Lower leg skin (tissue), 3 donors: ENCODE measurements at regions not wholly inside any gene's neighbourhood (a gene's known extent, or its start where the extent isn't known, plus 50 kb on each side); places are given as distances from the start of the nearest gene placed in this dataset.

Experiments
- POLR2A ChIP-seq, 2 donors: fragments of 450-650 bp; IDR thresholded peaks; one replicate each; pipeline ENCODE4 v1.6.1; 2016 to 2017; ENCODE audit warnings: antibody characterized with exemption in 2 of 2, mild to moderate bottlenecking in 1 of 2, moderate library complexity in 1 of 2
- TF ChIP-seq, protein P1 (sequence below), 3 donors: fragments of 450-650 bp; IDR thresholded peaks; one replicate each; pipeline ENCODE4 v1.5.1; 2016; ENCODE audit warnings: antibody characterized with exemption in 3 of 3, mild to moderate bottlenecking in 3 of 3, moderate library complexity in 2 of 3

DNA sequence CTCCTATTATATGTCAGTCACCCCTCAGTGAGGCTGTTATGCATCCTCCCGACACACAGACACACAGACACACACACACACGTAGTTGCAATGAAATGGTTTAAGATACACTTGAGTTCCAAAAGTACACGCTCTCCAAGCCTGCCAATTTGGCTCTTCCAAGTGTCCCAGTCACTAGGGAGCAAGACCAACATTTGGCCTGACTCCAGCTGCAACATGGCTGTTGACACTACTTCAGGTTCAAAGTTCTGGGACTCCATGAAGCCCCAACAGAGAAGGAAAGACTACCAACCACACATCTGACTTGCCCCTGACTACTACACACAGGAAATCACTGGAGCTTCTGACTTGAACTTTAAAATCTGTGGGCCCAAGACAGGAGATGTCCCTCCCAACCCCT lies 128.1 kb upstream of the KCNJ18 start:
- TF ChIP-seq POLR2A (IDR thresholded peaks at IDR 0.05): no peak
- TF ChIP-seq, protein P1, sequence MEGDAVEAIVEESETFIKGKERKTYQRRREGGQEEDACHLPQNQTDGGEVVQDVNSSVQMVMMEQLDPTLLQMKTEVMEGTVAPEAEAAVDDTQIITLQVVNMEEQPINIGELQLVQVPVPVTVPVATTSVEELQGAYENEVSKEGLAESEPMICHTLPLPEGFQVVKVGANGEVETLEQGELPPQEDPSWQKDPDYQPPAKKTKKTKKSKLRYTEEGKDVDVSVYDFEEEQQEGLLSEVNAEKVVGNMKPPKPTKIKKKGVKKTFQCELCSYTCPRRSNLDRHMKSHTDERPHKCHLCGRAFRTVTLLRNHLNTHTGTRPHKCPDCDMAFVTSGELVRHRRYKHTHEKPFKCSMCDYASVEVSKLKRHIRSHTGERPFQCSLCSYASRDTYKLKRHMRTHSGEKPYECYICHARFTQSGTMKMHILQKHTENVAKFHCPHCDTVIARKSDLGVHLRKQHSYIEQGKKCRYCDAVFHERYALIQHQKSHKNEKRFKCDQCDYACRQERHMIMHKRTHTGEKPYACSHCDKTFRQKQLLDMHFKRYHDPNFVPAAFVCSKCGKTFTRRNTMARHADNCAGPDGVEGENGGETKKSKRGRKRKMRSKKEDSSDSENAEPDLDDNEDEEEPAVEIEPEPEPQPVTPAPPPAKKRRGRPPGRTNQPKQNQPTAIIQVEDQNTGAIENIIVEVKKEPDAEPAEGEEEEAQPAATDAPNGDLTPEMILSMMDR (IDR thresholded peaks at IDR 0.05): no peak
